Adrenal gland (tissue), 5 donors: ENCODE measurements at regions not wholly inside any gene's neighbourhood (a gene's known extent, or its start where the extent isn't known, plus 50 kb on each side); places are given as distances from the start of the nearest gene placed in this dataset.

Experiments
- CTCF ChIP-seq, 6 experiments: fragments of 450-650 bp in 4 of 6; fragments of 200-600 bp in 2 of 6; sonication (generic) in 1 of 6; IDR thresholded peaks; 1 replicate in 5 of 6; 2 replicates in 1 of 6; pipeline versions ENCODE4 v1.5.1 to v1.8.0; 2016 to 2021; ENCODE audit warnings: antibody characterized with exemption in 6 of 6, mild to moderate bottlenecking in 2 of 6, moderate library complexity in 1 of 6
- POLR2A ChIP-seq, 2 donors: fragments of 450-650 bp; IDR thresholded peaks; one replicate each; pipeline ENCODE4 v1.6.1; 2017; ENCODE audit warnings: antibody characterized with exemption in 2 of 2, mild to moderate bottlenecking in 2 of 2, moderate library complexity in 1 of 2
- donor health status: DM: no; HTN: no; CAD: no.

- TF ChIP-seq CTCF (IDR thresholded peaks at IDR 0.05): no peak
- TF ChIP-seq POLR2A (IDR thresholded peaks at IDR 0.05): no peak
These were observed 380.7 kb upstream of the NR5A2 start for GRCh38 chr1:199646761-199647160.
